Glutamatergic neuron (in vitro differentiated cells): ENCODE measurements at regions not wholly inside any gene's neighbourhood (a gene's known extent, or its start where the extent isn't known, plus 50 kb on each side); places are given as distances from the start of the nearest gene placed in this dataset.

Source experiments
- DNase-seq: peaks from one replicate; pipeline ENCODE4 v3.0.0; 2022
- H3K27ac Mint-ChIP-seq: one replicate; pipeline ENCODE4 v1.8.0; 2020; ENCODE audit warnings: mild to moderate bottlenecking, mixed read lengths, inconsistent platforms; ENCODE audit not compliant: unreplicated experiment
- H3K27me3 Mint-ChIP-seq: one replicate; pipeline ENCODE4 v1.8.0; 2020; ENCODE audit warnings: mild to moderate bottlenecking, moderate library complexity, mixed read lengths, inconsistent platforms; ENCODE audit not compliant: unreplicated experiment
- H3K36me3 Mint-ChIP-seq: one replicate; pipeline ENCODE4 v1.8.0; 2020; ENCODE audit warnings: mild to moderate bottlenecking, mixed read lengths, inconsistent platforms; ENCODE audit not compliant: unreplicated experiment
- H3K4me1 Mint-ChIP-seq: one replicate; pipeline ENCODE4 v1.8.0; 2020; ENCODE audit warnings: mild to moderate bottlenecking, low read depth, mixed read lengths, inconsistent platforms; ENCODE audit not compliant: unreplicated experiment
- H3K4me3 Mint-ChIP-seq: one replicate; pipeline ENCODE4 v1.8.0; 2020; ENCODE audit warnings: mild to moderate bottlenecking, mixed read lengths, inconsistent platforms; ENCODE audit not compliant: unreplicated experiment
- H3K9me3 Mint-ChIP-seq: one replicate; pipeline ENCODE4 v1.8.0; 2020; ENCODE audit warnings: mild to moderate bottlenecking, moderate library complexity, mixed read lengths, inconsistent platforms; ENCODE audit not compliant: unreplicated experiment
- CTCF ChIP-seq: fragments of 200-600 bp; sonication (generic); IDR thresholded peaks from one replicate; pipeline ENCODE4 v1.5.0; 2021; ENCODE audit not compliant: partially characterized antibody, unreplicated experiment

- peaks cover 15% of the 10 kb centered on the region for H3K36me3 Mint-ChIP-seq
- no peak overlapping the region for H3K4me3 Mint-ChIP-seq
- no peak for DNase-seq
- no peak for TF ChIP-seq CTCF
- no peak overlapping the region for H3K27ac Mint-ChIP-seq
- no peaks in the 10 kb centered on the region for H3K27me3 Mint-ChIP-seq
- peaks cover 24% of the 10 kb centered on the region for H3K4me1 Mint-ChIP-seq
- peaks cover 19% of the 10 kb centered on the region for H3K9me3 Mint-ChIP-seq
These were observed 116.9 kb downstream of the C5orf15 start for GRCh38 chr5:133851521-133851920.

- H3K27ac Mint-ChIP-seq, result no peak overlapping the region
- no peak for TF ChIP-seq CTCF
- H3K27me3 Mint-ChIP-seq, result no peaks in the 10 kb centered on the region
- peaks cover 16% of the 10 kb centered on the region for H3K9me3 Mint-ChIP-seq
- H3K4me3 Mint-ChIP-seq, result no peak overlapping the region
- H3K36me3 Mint-ChIP-seq, result peaks cover 15% of the 10 kb centered on the region
- H3K4me1 Mint-ChIP-seq, result peaks cover 24% of the 10 kb centered on the region
- no peak for DNase-seq
These were observed 117.6 kb downstream of the C5orf15 start for GRCh38 chr5:133850811-133851210.

GRCh38 chr5:133849116-133849515 is 119.3 kb downstream of the C5orf15 start:
- Mint-ChIP-seq H3K4me3 (no peak overlapping the region), H3K27ac (no peak overlapping the region)

GRCh38 chr5:133848341-133848811 is 120.0 kb downstream of the C5orf15 start:
- no peak for TF ChIP-seq CTCF
- Mint-ChIP-seq H3K36me3 (peaks cover 8% of the 10 kb centered on the region), H3K4me3 (no peak overlapping the region), H3K27me3 (no peaks in the 10 kb centered on the region), H3K4me1 (peaks cover 14% of the 10 kb centered on the region), H3K9me3 (peaks cover 6% of the 10 kb centered on the region), H3K27ac (no peak overlapping the region)
- DNase-seq, result no peak

More at GRCh38 chr5:133849116-133849515, 119.3 kb downstream of the C5orf15 start:
- H3K9me3 Mint-ChIP-seq, result peaks cover 8% of the 10 kb centered on the region
- no peaks in the 10 kb centered on the region for H3K27me3 Mint-ChIP-seq
- peaks cover 14% of the 10 kb centered on the region for H3K4me1 Mint-ChIP-seq
- TF ChIP-seq CTCF, result no peak
- peaks cover 8% of the 10 kb centered on the region for H3K36me3 Mint-ChIP-seq
- no peak for DNase-seq

GRCh38 chr5:133847886-133848285 is 120.5 kb downstream of the C5orf15 start:
- Mint-ChIP-seq H3K36me3 (peaks cover 7% of the 10 kb centered on the region), H3K4me3 (no peak overlapping the region), H3K4me1 (peaks cover 14% of the 10 kb centered on the region), H3K27me3 (no peaks in the 10 kb centered on the region), H3K27ac (no peak overlapping the region), H3K9me3 (peaks cover 3% of the 10 kb centered on the region)
- no peak for DNase-seq
- TF ChIP-seq CTCF, result no peak
